ENCODE measurements at regions not wholly inside any gene's neighbourhood (a gene's known extent, or its start where the extent isn't known, plus 50 kb on each side); places are given as distances from the start of the nearest gene placed in this dataset.

DNA sequence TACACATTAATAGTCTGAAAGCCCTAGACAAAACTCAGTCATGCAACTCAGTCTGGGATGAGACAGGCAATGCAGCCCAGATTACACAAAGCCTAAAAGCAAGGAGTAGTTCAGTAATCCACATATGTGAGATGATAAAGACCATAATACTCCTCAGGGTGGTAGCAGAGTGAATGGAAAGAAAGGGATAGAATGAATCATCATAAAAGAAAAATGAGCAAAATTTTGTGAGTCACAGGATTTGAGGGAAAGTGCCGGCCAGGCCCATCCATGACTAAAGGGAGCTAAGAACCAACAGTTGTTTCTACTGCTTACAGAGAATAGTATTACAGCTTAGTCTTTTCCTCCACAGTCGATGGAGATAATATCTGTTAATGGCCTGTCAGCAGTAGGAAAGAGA lies 90.0 kb upstream of the POU5F2 start:
- H3K27me3 ChIP-seq (ENCODE audit: insufficient read depth, low read depth, severe bottlenecking) = no peaks in the 10 kb centered on the region
- H3K9me3 ChIP-seq (ENCODE audit: severe bottlenecking) = no peaks in the 10 kb centered on the region
- TF ChIP-seq, protein P1, sequence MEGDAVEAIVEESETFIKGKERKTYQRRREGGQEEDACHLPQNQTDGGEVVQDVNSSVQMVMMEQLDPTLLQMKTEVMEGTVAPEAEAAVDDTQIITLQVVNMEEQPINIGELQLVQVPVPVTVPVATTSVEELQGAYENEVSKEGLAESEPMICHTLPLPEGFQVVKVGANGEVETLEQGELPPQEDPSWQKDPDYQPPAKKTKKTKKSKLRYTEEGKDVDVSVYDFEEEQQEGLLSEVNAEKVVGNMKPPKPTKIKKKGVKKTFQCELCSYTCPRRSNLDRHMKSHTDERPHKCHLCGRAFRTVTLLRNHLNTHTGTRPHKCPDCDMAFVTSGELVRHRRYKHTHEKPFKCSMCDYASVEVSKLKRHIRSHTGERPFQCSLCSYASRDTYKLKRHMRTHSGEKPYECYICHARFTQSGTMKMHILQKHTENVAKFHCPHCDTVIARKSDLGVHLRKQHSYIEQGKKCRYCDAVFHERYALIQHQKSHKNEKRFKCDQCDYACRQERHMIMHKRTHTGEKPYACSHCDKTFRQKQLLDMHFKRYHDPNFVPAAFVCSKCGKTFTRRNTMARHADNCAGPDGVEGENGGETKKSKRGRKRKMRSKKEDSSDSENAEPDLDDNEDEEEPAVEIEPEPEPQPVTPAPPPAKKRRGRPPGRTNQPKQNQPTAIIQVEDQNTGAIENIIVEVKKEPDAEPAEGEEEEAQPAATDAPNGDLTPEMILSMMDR (IDR thresholded peaks at IDR 0.05; ENCODE audit: low read depth, low read length) = no peak
- H3K36me3 ChIP-seq = no peaks in the 10 kb centered on the region
- no peak overlapping the region for H3K27ac ChIP-seq
- peak; percentile 14 for DNase-seq
- H3K4me3 ChIP-seq (ENCODE audit: low read depth, low read length) = no peak overlapping the region

GRCh38 chr5:93830893-93831292 lies 89.5 kb upstream of the POU5F2 start:
- H3K27ac ChIP-seq = no peak overlapping the region
- no peaks in the 10 kb centered on the region for H3K36me3 ChIP-seq
- no peak overlapping the region for H3K4me3 ChIP-seq (ENCODE audit: low read depth, low read length)
- no peaks in the 10 kb centered on the region for H3K27me3 ChIP-seq (ENCODE audit: insufficient read depth, low read depth, severe bottlenecking)
- no peak for DNase-seq
- no peaks in the 10 kb centered on the region for H3K9me3 ChIP-seq (ENCODE audit: severe bottlenecking)
- TF ChIP-seq, protein P1 (IDR thresholded peaks at IDR 0.05; ENCODE audit: low read depth, low read length) = no peak

DNA sequence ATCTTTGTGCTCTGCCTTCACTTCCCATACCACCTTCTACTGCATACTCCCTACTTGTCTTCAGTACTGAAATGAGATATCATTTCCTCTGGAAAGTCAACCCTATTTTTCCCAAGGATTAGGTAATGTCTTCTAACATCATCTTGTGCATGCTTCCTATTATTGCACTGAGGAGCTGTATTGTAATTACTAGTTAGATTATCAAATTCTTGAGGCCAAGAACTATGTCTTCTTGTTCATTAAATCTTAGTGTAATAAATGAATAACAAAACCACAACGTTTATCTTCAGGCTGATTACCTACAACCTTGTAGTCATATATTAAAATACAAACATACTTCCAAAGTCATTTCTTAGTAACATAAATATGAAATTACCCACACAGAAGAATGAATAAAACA lies 87.9 kb upstream of the POU5F2 start:
- DNase-seq = no peak
- Histone ChIP-seq H3K27me3 (ENCODE audit: insufficient read depth, low read depth, severe bottlenecking) (no peaks in the 10 kb centered on the region), H3K27ac (no peak overlapping the region), H3K9me3 (ENCODE audit: severe bottlenecking) (no peaks in the 10 kb centered on the region), H3K4me3 (ENCODE audit: low read depth, low read length) (no peak overlapping the region), H3K36me3 (no peaks in the 10 kb centered on the region)
- TF ChIP-seq, protein P1 (IDR thresholded peaks at IDR 0.05; ENCODE audit: low read depth, low read length) = no peak

DNA sequence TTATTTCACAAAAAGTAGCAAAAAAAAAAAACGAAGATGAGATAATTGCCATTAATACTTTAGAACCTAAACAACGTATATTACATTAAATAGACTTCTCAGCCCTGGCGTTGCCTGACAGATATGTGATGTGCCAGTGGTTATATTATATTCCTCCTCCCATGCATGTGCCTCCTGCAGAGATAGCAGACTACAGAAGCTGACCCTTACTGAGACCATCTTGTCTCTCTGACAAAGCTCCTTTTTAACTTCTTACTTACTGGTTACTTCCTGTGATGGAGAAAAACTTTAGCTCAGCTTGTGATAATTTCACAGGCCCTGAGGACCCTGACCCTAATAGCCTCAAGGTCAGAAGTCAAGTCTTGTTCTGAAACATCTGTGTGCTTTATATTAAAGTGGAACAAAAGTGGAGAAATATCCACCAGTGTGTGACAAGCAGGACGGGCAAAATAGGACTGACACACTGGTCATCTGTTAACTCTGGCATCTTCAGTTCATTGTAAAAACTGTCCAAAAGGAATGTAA lies 80.6 kb upstream of the POU5F2 start:
- H3K27me3 ChIP-seq (ENCODE audit: insufficient read depth, low read depth, severe bottlenecking) = no peaks in the 10 kb centered on the region
- no peak overlapping the region for H3K27ac ChIP-seq
- DNase-seq = no peak
- no peaks in the 10 kb centered on the region for H3K36me3 ChIP-seq
- no peak overlapping the region for H3K4me3 ChIP-seq (ENCODE audit: low read depth, low read length)
- H3K9me3 ChIP-seq (ENCODE audit: severe bottlenecking) = no peaks in the 10 kb centered on the region
- TF ChIP-seq, protein P1 (IDR thresholded peaks at IDR 0.05; ENCODE audit: low read depth, low read length) = no peak

DNA sequence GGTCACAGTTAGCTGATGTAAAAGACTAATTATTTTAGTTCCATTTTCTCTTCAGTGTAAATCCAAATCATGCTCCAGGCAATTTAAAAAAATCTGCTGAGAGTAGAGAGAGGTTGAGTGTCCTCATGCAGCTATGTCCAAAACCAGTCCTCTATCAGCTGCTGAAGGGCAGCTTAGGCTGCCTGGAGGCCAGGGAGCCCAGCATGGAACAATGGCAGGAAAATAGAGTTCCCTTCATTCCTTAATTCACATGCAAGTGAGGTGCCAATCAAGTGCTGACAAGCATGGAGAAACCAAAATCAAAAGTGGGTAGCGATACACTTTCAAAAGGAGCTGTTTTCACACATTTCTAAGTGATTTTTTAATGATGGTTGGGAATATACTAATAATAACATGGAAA lies 78.3 kb upstream of the POU5F2 start:
- H3K36me3 ChIP-seq = no peaks in the 10 kb centered on the region
- H3K27me3 ChIP-seq (ENCODE audit: insufficient read depth, low read depth, severe bottlenecking) = no peaks in the 10 kb centered on the region
- no peaks in the 10 kb centered on the region for H3K9me3 ChIP-seq (ENCODE audit: severe bottlenecking)
- no peak for DNase-seq
- no peak overlapping the region for H3K4me3 ChIP-seq (ENCODE audit: low read depth, low read length)
- no peak overlapping the region for H3K27ac ChIP-seq
- TF ChIP-seq, protein P1 (IDR thresholded peaks at IDR 0.05; ENCODE audit: low read depth, low read length) = no peak

DNA sequence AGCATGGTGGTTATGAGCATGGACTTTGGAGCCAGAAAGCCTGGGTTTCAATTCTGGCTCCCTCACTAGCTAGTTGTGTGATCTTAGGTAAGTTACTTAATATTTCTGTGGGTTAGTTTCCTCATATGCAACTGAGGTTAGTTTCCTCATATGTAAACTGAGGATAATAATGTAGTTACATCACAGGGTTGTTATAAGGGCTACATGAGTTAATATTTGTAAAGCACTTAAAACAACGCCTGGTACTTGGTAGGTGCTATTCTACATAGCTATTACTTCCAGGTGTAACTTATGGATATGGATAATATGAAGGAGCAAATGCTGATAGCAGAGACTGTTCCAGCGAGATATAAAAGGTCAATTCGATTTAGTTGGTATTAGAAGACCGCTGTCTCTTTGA lies 69.4 kb upstream of the POU5F2 start:
- TF ChIP-seq, protein P1 (IDR thresholded peaks at IDR 0.05; ENCODE audit: low read depth, low read length) = no peak
- Histone ChIP-seq H3K36me3 (no peaks in the 10 kb centered on the region), H3K4me3 (ENCODE audit: low read depth, low read length) (no peak overlapping the region), H3K27ac (no peak overlapping the region), H3K27me3 (ENCODE audit: insufficient read depth, low read depth, severe bottlenecking) (no peaks in the 10 kb centered on the region), H3K9me3 (ENCODE audit: severe bottlenecking) (no peaks in the 10 kb centered on the region)
- no peak for DNase-seq
